WTC11 (cell line): ENCODE measurements at regions not wholly inside any gene's neighbourhood (a gene's known extent, or its start where the extent isn't known, plus 50 kb on each side); places are given as distances from the start of the nearest gene placed in this dataset.

Source experiments
- ATAC-seq: fragments of 200-7000 bp; cut with Tn5 transposase; 2 replicates; pipeline ENCODE4 v1.10.0; 2021; ENCODE audit warnings: mild to moderate bottlenecking, moderate library complexity
- CTCF ChIA-PET: fragments of 300-600 bp; sonication (Branson Sonifier 250); formaldehyde crosslinking; loops from one replicate; lab custom pipeline; 2021; ENCODE audit warnings: antibody characterized with exemption; lab: Charles Lee
- POLR2A ChIA-PET: fragments of 350-600 bp; sonication (Branson Sonifier 250); formaldehyde crosslinking; loops from one replicate; lab custom pipeline; 2021; ENCODE audit warnings: antibody characterized with exemption; lab: Charles Lee
- DNase-seq: peaks from one replicate; pipeline ENCODE4 v3.0.0; 2021; ENCODE audit warnings: low spot score
- H3K27ac Mint-ChIP-seq: 2 replicates; pipeline ENCODE4 v1.8.0; 2021; ENCODE audit warnings: mixed read lengths
- H3K27me3 Mint-ChIP-seq: 2 replicates; pipeline ENCODE4 v1.8.0; 2021; ENCODE audit warnings: low read depth, mild to moderate bottlenecking, moderate library complexity, mixed read lengths
- H3K36me3 Mint-ChIP-seq: 2 replicates; pipeline ENCODE4 v1.8.0; 2021; ENCODE audit warnings: mixed read lengths
- H3K4me1 Mint-ChIP-seq: 2 replicates; pipeline ENCODE4 v1.8.0; 2022; ENCODE audit warnings: mixed read lengths
- H3K4me3 Mint-ChIP-seq: 2 replicates; pipeline ENCODE4 v1.8.0; 2021; ENCODE audit warnings: mild to moderate bottlenecking, moderate library complexity, mixed read lengths
- H3K9me3 Mint-ChIP-seq: 2 replicates; pipeline ENCODE4 v1.8.0; 2021; ENCODE audit warnings: mixed read lengths
- AR ChIP-seq: fragments of 250-450 bp; sonication (Bioruptor Pico); IDR thresholded peaks from 2 replicates; pipeline ENCODE4 v1.9.0; 2021; ENCODE audit warnings: mild to moderate bottlenecking
- E2F5 ChIP-seq: sonication (generic); formaldehyde crosslinking; IDR thresholded peaks from 2 replicates; pipeline ENCODE4 v1.8.1; 2022; ENCODE audit warnings: mild to moderate bottlenecking, moderate library complexity, missing genetic modification reagents
- ETV6 ChIP-seq: sonication (generic); formaldehyde crosslinking; IDR thresholded peaks from 2 replicates; pipeline ENCODE4 v1.8.1; 2022; ENCODE audit warnings: mild to moderate bottlenecking, missing genetic modification reagents
- FOXJ3 ChIP-seq: sonication (generic); formaldehyde crosslinking; IDR thresholded peaks from 2 replicates; pipeline ENCODE4 v1.9.0; 2021; ENCODE audit warnings: missing genetic modification reagents, mild to moderate bottlenecking, borderline replicate concordance
- FOXK1 ChIP-seq: sonication (generic); formaldehyde crosslinking; IDR thresholded peaks from 2 replicates; pipeline ENCODE4 v1.8.0; 2022; ENCODE audit warnings: mild to moderate bottlenecking, moderate library complexity, missing genetic modification reagents
- FOXP1 ChIP-seq: sonication (generic); formaldehyde crosslinking; IDR thresholded peaks from 2 replicates; pipeline ENCODE4 v1.8.0; 2022; ENCODE audit warnings: missing genetic modification reagents, mild to moderate bottlenecking, moderate library complexity, borderline replicate concordance
- GABPB1 ChIP-seq: sonication (generic); formaldehyde crosslinking; IDR thresholded peaks from 2 replicates; pipeline ENCODE4 v1.8.1; 2023; ENCODE audit warnings: mild to moderate bottlenecking, missing genetic modification reagents
- JUN ChIP-seq: sonication (generic); formaldehyde crosslinking; IDR thresholded peaks from 2 replicates; pipeline ENCODE4 v1.8.0; 2023; ENCODE audit warnings: mild to moderate bottlenecking, missing genetic modification reagents
- KAT7 ChIP-seq: sonication (generic); formaldehyde crosslinking; IDR thresholded peaks from 2 replicates; pipeline ENCODE4 v1.8.1; 2023; ENCODE audit warnings: missing genetic modification reagents, mild to moderate bottlenecking, borderline replicate concordance
- NFE2L1 ChIP-seq: sonication (generic); formaldehyde crosslinking; IDR thresholded peaks from 2 replicates; pipeline ENCODE4 v1.8.1; 2023; ENCODE audit warnings: missing genetic modification reagents
- NR3C1 ChIP-seq: sonication (generic); formaldehyde crosslinking; conservative IDR thresholded peaks from 2 replicates; pipeline ENCODE4 v1.8.1; 2023; ENCODE audit warnings: low read depth, mild to moderate bottlenecking, missing genetic modification reagents
- STAT6 ChIP-seq: sonication (generic); formaldehyde crosslinking; conservative IDR thresholded peaks from 2 replicates; pipeline ENCODE4 v1.8.1; 2023; ENCODE audit warnings: mild to moderate bottlenecking, low read depth, missing genetic modification reagents, moderate library complexity
- TCF7 ChIP-seq: sonication (generic); formaldehyde crosslinking; IDR thresholded peaks from 2 replicates; pipeline ENCODE4 v1.8.0; 2022; ENCODE audit warnings: mild to moderate bottlenecking, low read depth, missing genetic modification reagents, moderate library complexity
- ZNF121 ChIP-seq: sonication (generic); formaldehyde crosslinking; IDR thresholded peaks from 2 replicates; pipeline ENCODE4 v1.8.0; 2023; ENCODE audit warnings: missing genetic modification reagents
- ZNF396 ChIP-seq: fragments of 250-450 bp; sonication (Bioruptor Pico); IDR thresholded peaks from 2 replicates; pipeline ENCODE4 v1.8.0; 2021; ENCODE audit warnings: mild to moderate bottlenecking, moderate library complexity, borderline replicate concordance
- TF ChIP-seq, protein P1 (sequence below): sonication (generic); formaldehyde crosslinking; IDR thresholded peaks from 2 replicates; pipeline ENCODE4 v1.8.1; 2023; ENCODE audit warnings: mild to moderate bottlenecking, missing genetic modification reagents, moderate library complexity
- TF ChIP-seq, protein P2 (sequence below): sonication (generic); formaldehyde crosslinking; IDR thresholded peaks from 2 replicates; pipeline ENCODE4 v1.8.1; 2023; ENCODE audit warnings: mild to moderate bottlenecking, moderate library complexity, missing genetic modification reagents
- TF ChIP-seq, protein P3 (sequence below): sonication (generic); formaldehyde crosslinking; IDR thresholded peaks from 2 replicates; pipeline ENCODE4 v1.8.0; 2023; ENCODE audit warnings: missing genetic modification reagents, mild to moderate bottlenecking, borderline replicate concordance
- TF ChIP-seq, protein P4 (sequence below): sonication (generic); formaldehyde crosslinking; IDR thresholded peaks from 2 replicates; pipeline ENCODE4 v1.8.1; 2022; ENCODE audit warnings: low read depth, mild to moderate bottlenecking, moderate library complexity, missing genetic modification reagents, borderline replicate concordance

DNA sequence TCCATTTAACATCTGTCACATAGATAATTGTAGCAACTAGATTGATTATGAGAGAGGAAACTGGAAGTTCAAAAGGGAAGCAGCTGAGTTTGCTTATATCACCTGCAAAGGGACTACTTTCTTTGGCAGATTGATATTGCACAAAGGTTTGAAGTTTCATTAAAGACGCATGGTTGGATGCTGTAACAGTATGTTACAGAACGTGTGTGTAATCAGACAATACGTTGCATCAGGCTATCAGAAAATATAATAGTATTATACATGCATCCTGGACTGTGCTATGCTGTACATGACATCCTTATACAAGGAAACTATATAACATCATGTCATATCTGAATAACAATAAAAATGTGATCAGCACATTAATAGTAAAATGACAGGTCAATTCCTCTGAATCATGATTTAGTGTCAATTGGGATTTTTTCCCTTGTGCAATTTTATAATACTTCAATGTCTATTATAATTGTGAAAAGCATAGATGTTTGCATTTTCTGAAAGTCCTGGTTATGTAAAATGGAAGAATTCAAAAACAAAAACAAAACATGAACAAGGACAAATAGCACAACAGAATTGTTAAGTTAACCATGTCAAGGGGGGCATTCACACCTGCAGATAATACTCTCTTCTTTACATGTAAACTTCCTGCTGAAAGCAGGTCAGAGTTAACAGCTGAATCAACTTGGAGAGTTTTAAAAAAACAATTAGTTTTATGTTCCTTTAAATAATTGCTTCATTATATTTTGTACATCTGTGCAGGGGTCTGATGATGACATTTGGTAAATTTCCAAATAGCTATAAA lies 283.2 kb upstream of the KCNH8 start (continued):
- no peak for TF ChIP-seq ZNF396 (CRISPR knock-in tag)
- TF ChIP-seq, protein P1, sequence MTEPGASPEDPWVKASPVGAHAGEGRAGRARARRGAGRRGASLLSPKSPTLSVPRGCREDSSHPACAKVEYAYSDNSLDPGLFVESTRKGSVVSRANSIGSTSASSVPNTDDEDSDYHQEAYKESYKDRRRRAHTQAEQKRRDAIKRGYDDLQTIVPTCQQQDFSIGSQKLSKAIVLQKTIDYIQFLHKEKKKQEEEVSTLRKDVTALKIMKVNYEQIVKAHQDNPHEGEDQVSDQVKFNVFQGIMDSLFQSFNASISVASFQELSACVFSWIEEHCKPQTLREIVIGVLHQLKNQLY (CRISPR knock-in tag), result no peak
- no peak for TF ChIP-seq KAT7 (CRISPR knock-in tag)
- no peak for TF ChIP-seq ETV6 (CRISPR knock-in tag)
- TF ChIP-seq ZNF121, result no peak
- TF ChIP-seq NR3C1 (CRISPR knock-in tag), result no peak
- TF ChIP-seq, protein P2, sequence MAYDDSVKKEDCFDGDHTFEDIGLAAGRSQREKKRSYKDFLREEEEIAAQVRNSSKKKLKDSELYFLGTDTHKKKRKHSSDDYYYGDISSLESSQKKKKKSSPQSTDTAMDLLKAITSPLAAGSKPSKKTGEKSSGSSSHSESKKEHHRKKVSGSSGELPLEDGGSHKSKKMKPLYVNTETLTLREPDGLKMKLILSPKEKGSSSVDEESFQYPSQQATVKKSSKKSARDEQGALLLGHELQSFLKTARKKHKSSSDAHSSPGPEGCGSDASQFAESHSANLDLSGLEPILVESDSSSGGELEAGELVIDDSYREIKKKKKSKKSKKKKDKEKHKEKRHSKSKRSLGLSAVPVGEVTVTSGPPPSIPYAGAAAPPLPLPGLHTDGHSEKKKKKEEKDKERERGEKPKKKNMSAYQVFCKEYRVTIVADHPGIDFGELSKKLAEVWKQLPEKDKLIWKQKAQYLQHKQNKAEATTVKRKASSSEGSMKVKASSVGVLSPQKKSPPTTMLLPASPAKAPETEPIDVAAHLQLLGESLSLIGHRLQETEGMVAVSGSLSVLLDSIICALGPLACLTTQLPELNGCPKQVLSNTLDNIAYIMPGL, result no peak
- no peak for TF ChIP-seq GABPB1 (CRISPR knock-in tag)
- no peak for TF ChIP-seq FOXJ3 (CRISPR knock-in tag)
- no peak for TF ChIP-seq FOXK1 (CRISPR knock-in tag)
- TF ChIP-seq, all 79 proteins: peak for 0

DNA sequence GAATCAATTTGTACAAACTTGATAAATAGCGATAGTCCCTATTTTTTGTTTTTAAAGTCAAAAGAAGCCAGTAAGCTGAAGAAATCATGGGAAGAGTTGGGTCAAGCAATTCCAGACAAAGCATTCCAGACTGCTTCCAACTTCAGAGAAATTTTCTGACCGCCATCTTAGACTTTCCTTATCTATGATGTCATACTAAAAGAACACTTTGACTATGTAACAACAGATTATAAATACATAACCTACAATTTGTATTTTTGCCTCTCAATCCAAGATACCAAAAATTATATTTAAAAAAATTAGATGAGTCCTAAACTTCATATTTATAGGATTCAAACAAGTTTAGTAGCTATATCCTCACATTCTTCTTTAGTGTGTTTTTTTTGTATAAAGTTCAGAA lies 286.2 kb upstream of the KCNH8 start:
- Mint-ChIP-seq H3K36me3 (no peaks in the 10 kb centered on the region), H3K27ac (no peak overlapping the region), H3K4me3 (no peak overlapping the region), H3K9me3 (no peaks in the 10 kb centered on the region), H3K27me3 (no peaks in the 10 kb centered on the region), H3K4me1 (peaks cover 7% of the 10 kb centered on the region; the same call in 1 of the 2 replicates)
- CTCF ChIA-PET, result interaction anchor here (1.2 kb wide), 1 partner anchor 14 kb away, joined by 3 read pairs; no protein-coding TSS in a partner anchor
- TF ChIP-seq TCF7 (CRISPR knock-in tag) (no peak), STAT6 (CRISPR knock-in tag) (no peak), AR (no peak), NFE2L1 (CRISPR knock-in tag) (no peak), FOXP1 (no peak), JUN (CRISPR knock-in tag) (no peak), ETV6 (CRISPR knock-in tag) (no peak), E2F5 (CRISPR knock-in tag) (no peak)
- TF ChIP-seq, protein P3, sequence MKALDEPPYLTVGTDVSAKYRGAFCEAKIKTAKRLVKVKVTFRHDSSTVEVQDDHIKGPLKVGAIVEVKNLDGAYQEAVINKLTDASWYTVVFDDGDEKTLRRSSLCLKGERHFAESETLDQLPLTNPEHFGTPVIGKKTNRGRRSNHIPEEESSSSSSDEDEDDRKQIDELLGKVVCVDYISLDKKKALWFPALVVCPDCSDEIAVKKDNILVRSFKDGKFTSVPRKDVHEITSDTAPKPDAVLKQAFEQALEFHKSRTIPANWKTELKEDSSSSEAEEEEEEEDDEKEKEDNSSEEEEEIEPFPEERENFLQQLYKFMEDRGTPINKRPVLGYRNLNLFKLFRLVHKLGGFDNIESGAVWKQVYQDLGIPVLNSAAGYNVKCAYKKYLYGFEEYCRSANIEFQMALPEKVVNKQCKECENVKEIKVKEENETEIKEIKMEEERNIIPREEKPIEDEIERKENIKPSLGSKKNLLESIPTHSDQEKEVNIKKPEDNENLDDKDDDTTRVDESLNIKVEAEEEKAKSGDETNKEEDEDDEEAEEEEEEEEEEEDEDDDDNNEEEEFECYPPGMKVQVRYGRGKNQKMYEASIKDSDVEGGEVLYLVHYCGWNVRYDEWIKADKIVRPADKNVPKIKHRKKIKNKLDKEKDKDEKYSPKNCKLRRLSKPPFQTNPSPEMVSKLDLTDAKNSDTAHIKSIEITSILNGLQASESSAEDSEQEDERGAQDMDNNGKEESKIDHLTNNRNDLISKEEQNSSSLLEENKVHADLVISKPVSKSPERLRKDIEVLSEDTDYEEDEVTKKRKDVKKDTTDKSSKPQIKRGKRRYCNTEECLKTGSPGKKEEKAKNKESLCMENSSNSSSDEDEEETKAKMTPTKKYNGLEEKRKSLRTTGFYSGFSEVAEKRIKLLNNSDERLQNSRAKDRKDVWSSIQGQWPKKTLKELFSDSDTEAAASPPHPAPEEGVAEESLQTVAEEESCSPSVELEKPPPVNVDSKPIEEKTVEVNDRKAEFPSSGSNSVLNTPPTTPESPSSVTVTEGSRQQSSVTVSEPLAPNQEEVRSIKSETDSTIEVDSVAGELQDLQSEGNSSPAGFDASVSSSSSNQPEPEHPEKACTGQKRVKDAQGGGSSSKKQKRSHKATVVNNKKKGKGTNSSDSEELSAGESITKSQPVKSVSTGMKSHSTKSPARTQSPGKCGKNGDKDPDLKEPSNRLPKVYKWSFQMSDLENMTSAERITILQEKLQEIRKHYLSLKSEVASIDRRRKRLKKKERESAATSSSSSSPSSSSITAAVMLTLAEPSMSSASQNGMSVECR (CRISPR knock-in tag), result no peak
- TF ChIP-seq, protein P4, sequence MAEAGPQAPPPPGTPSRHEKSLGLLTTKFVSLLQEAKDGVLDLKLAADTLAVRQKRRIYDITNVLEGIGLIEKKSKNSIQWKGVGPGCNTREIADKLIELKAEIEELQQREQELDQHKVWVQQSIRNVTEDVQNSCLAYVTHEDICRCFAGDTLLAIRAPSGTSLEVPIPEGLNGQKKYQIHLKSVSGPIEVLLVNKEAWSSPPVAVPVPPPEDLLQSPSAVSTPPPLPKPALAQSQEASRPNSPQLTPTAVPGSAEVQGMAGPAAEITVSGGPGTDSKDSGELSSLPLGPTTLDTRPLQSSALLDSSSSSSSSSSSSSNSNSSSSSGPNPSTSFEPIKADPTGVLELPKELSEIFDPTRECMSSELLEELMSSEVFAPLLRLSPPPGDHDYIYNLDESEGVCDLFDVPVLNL (CRISPR knock-in tag), result no peak
- POLR2A ChIA-PET, result no interaction called here
- DNase-seq (no peak), ATAC-seq (no peak)
